ENCODE measurements at regions not wholly inside any gene's neighbourhood (a gene's known extent, or its start where the extent isn't known, plus 50 kb on each side); places are given as distances from the start of the nearest gene placed in this dataset.

DNA sequence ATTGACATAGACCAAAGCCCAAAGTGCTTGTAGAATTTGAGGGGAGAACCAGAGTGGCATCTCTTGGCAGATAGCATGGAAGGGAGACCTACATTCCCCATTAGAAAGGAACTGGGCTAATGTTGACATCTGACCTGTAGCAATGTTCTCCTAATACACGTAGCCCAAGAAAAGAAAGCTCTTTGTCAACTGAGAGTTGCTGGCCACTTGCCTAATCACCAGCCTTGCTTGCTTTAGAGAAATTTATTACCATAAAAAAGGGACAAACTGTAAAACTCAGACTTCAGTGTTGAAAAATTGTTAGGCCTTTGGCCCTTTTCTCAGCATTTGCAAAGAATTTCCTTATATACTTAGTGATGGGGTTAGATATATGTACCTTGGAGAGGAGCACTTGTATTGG is 777.5 kb downstream of the MAFB start:
- no peak overlapping the region for H2BK5ac ChIP-seq (ENCODE audit: low read length)
- no peak overlapping the region for H2BK12ac ChIP-seq (ENCODE audit: low read length)
- no peaks in the 10 kb centered on the region for H3K9me3 ChIP-seq (replicated peaks in 1 of 2; ENCODE audit: control insufficient read depth in 2 of 2, insufficient read depth in 1 of 2, low read depth in 1 of 2, low read length in 2 of 2)

GRCh38 chr20:39910536-39910935 is 778.5 kb downstream of the MAFB start:
- H2BK5ac ChIP-seq (ENCODE audit: low read length) = no peak overlapping the region

More for the DNA sequence above, 777.5 kb downstream of the MAFB start:
- H3K4me2 ChIP-seq (ENCODE audit: insufficient read depth, low read length, poor library complexity, severe bottlenecking) = no peak overlapping the region
- H2AFZ ChIP-seq (ENCODE audit: low read length) = no peak overlapping the region
- H3K4me3 ChIP-seq (ENCODE audit: low read length in 2 of 2) = no peak overlapping the region
- no peak overlapping the region for H2AK5ac ChIP-seq (ENCODE audit: low read depth, low read length)
- H4K8ac ChIP-seq (ENCODE audit: low read depth, low read length) = no peak overlapping the region
- WGBS, 2 donors (ENCODE audit: extremely low coverage in 2 of 2, insufficient read length in 2 of 2, insufficient replicate concordance in 1 of 2) = no CpG with 5 or more reads among the region's 1 CpG
- no peak overlapping the region for H2BK15ac ChIP-seq (ENCODE audit: low read length)
- H3K4me1 ChIP-seq (ENCODE audit: control insufficient read depth in 2 of 2, insufficient read depth in 1 of 2, low read depth in 1 of 2, low read length in 2 of 2) = no peaks in the 10 kb centered on the region
- no peaks in the 10 kb centered on the region for H3K36me3 ChIP-seq (replicated peaks in 1 of 2; ENCODE audit: control insufficient read depth in 2 of 2, insufficient read depth in 2 of 2, low read length in 2 of 2)
- no peak overlapping the region for H4K91ac ChIP-seq (ENCODE audit: low read depth, low read length, poor library complexity)
- no peak overlapping the region for H3K4ac ChIP-seq (ENCODE audit: low read length)
- no peaks in the 10 kb centered on the region for H3K27me3 ChIP-seq (ENCODE audit: control insufficient read depth in 3 of 3, insufficient read depth in 3 of 3, low read depth in 1 of 3, low read length in 3 of 3)
- no peak overlapping the region for H3K14ac ChIP-seq (ENCODE audit: low read length)
- H3K79me1 ChIP-seq (ENCODE audit: low read depth, low read length) = no peaks in the 10 kb centered on the region
- H3K23ac ChIP-seq (ENCODE audit: low read depth, low read length, poor library complexity) = no peak overlapping the region
- no peak overlapping the region for H2BK120ac ChIP-seq (ENCODE audit: low read depth, low read length)
- H3K9ac ChIP-seq (ENCODE audit: low read depth, low read length, poor library complexity) = no peak overlapping the region
- no peak for DNase-seq (ENCODE audit: low spot score)
- no peak overlapping the region for H3K18ac ChIP-seq (ENCODE audit: low read length)
- H3K27ac ChIP-seq (replicated peaks; ENCODE audit: low read length) = no peak overlapping the region

DNA sequence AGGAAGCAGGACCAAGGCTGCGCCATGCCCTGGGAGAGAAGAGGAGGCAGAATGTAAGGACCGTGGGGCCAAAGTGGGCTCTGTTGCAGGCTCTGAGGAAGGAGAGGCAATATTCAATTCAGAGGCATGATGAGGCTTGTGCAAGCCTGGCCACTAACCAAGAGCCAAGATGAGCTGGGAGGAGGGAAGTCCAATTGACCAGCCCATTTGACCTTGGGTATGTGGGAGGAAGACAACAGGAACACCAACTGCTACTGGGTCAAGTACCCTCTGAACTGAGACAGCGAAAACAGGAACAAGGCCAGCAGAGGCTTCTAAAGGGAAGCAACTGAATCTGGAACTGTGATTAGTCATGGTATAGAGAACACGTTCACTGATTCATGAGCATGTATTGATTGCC is 779.6 kb downstream of the MAFB start:
- no peak overlapping the region for H3K4me3 ChIP-seq (ENCODE audit: low read length in 2 of 2)
- no peaks in the 10 kb centered on the region for H3K27me3 ChIP-seq (ENCODE audit: control insufficient read depth in 3 of 3, insufficient read depth in 3 of 3, low read depth in 1 of 3, low read length in 3 of 3)
- no peak for DNase-seq (ENCODE audit: low spot score)
- no peak overlapping the region for H3K14ac ChIP-seq (ENCODE audit: low read length)
- no peak overlapping the region for H3K27ac ChIP-seq (replicated peaks; ENCODE audit: low read length)
- H4K91ac ChIP-seq (ENCODE audit: low read depth, low read length, poor library complexity) = no peak overlapping the region
- H2AFZ ChIP-seq (ENCODE audit: low read length) = no peak overlapping the region
- H3K79me1 ChIP-seq (ENCODE audit: low read depth, low read length) = no peaks in the 10 kb centered on the region
- no peak overlapping the region for H2BK12ac ChIP-seq (ENCODE audit: low read length)
- H3K18ac ChIP-seq (ENCODE audit: low read length) = no peak overlapping the region
- H3K4ac ChIP-seq (ENCODE audit: low read length) = no peak overlapping the region
- no peak overlapping the region for H3K23ac ChIP-seq (ENCODE audit: low read depth, low read length, poor library complexity)
- no peak overlapping the region for H2AK5ac ChIP-seq (ENCODE audit: low read depth, low read length)
- no peaks in the 10 kb centered on the region for H3K36me3 ChIP-seq (replicated peaks in 1 of 2; ENCODE audit: control insufficient read depth in 2 of 2, insufficient read depth in 2 of 2, low read length in 2 of 2)
- no peaks in the 10 kb centered on the region for H3K9me3 ChIP-seq (replicated peaks in 1 of 2; ENCODE audit: control insufficient read depth in 2 of 2, insufficient read depth in 1 of 2, low read depth in 1 of 2, low read length in 2 of 2)
- H3K4me2 ChIP-seq (ENCODE audit: insufficient read depth, low read length, poor library complexity, severe bottlenecking) = no peak overlapping the region
- H2BK5ac ChIP-seq (ENCODE audit: low read length) = no peak overlapping the region
- H2BK120ac ChIP-seq (ENCODE audit: low read depth, low read length) = no peak overlapping the region
- no CpG with 5 or more reads among the region's 4 CpGs for WGBS, 2 donors (ENCODE audit: extremely low coverage in 2 of 2, insufficient read length in 2 of 2, insufficient replicate concordance in 1 of 2)
- no peak overlapping the region for H4K8ac ChIP-seq (ENCODE audit: low read depth, low read length)
- H2BK15ac ChIP-seq (ENCODE audit: low read length) = no peak overlapping the region
- no peak overlapping the region for H3K9ac ChIP-seq (ENCODE audit: low read depth, low read length, poor library complexity)
- no peaks in the 10 kb centered on the region for H3K4me1 ChIP-seq (ENCODE audit: control insufficient read depth in 2 of 2, insufficient read depth in 1 of 2, low read depth in 1 of 2, low read length in 2 of 2)

More at GRCh38 chr20:39910536-39910935, 778.5 kb downstream of the MAFB start:
- no peak overlapping the region for H3K4me2 ChIP-seq (ENCODE audit: insufficient read depth, low read length, poor library complexity, severe bottlenecking)
- WGBS, 2 donors (ENCODE audit: extremely low coverage in 2 of 2, insufficient read length in 2 of 2, insufficient replicate concordance in 1 of 2) = no CpG with 5 or more reads among the region's 2 CpGs
- no peak overlapping the region for H3K9ac ChIP-seq (ENCODE audit: low read depth, low read length, poor library complexity)
- no peaks in the 10 kb centered on the region for H3K4me1 ChIP-seq (ENCODE audit: control insufficient read depth in 2 of 2, insufficient read depth in 1 of 2, low read depth in 1 of 2, low read length in 2 of 2)
- no peak overlapping the region for H2BK15ac ChIP-seq (ENCODE audit: low read length)
- no peaks in the 10 kb centered on the region for H3K36me3 ChIP-seq (replicated peaks in 1 of 2; ENCODE audit: control insufficient read depth in 2 of 2, insufficient read depth in 2 of 2, low read length in 2 of 2)
- no peak overlapping the region for H2AFZ ChIP-seq (ENCODE audit: low read length)
- no peak overlapping the region for H3K27ac ChIP-seq (replicated peaks; ENCODE audit: low read length)
- H4K8ac ChIP-seq (ENCODE audit: low read depth, low read length) = no peak overlapping the region
- H2BK12ac ChIP-seq (ENCODE audit: low read length) = no peak overlapping the region
- H3K4me3 ChIP-seq (ENCODE audit: low read length in 2 of 2) = no peak overlapping the region
- no peaks in the 10 kb centered on the region for H3K9me3 ChIP-seq (replicated peaks in 1 of 2; ENCODE audit: control insufficient read depth in 2 of 2, insufficient read depth in 1 of 2, low read depth in 1 of 2, low read length in 2 of 2)
- no peaks in the 10 kb centered on the region for H3K79me1 ChIP-seq (ENCODE audit: low read depth, low read length)
- no peak overlapping the region for H3K14ac ChIP-seq (ENCODE audit: low read length)
- no peak overlapping the region for H2AK5ac ChIP-seq (ENCODE audit: low read depth, low read length)
- no peak overlapping the region for H3K18ac ChIP-seq (ENCODE audit: low read length)
- H3K4ac ChIP-seq (ENCODE audit: low read length) = no peak overlapping the region
- no peak for DNase-seq (ENCODE audit: low spot score)
- no peak overlapping the region for H3K23ac ChIP-seq (ENCODE audit: low read depth, low read length, poor library complexity)
- H3K27me3 ChIP-seq (ENCODE audit: control insufficient read depth in 3 of 3, insufficient read depth in 3 of 3, low read depth in 1 of 3, low read length in 3 of 3) = no peaks in the 10 kb centered on the region
- no peak overlapping the region for H2BK120ac ChIP-seq (ENCODE audit: low read depth, low read length)
- H4K91ac ChIP-seq (ENCODE audit: low read depth, low read length, poor library complexity) = no peak overlapping the region

DNA sequence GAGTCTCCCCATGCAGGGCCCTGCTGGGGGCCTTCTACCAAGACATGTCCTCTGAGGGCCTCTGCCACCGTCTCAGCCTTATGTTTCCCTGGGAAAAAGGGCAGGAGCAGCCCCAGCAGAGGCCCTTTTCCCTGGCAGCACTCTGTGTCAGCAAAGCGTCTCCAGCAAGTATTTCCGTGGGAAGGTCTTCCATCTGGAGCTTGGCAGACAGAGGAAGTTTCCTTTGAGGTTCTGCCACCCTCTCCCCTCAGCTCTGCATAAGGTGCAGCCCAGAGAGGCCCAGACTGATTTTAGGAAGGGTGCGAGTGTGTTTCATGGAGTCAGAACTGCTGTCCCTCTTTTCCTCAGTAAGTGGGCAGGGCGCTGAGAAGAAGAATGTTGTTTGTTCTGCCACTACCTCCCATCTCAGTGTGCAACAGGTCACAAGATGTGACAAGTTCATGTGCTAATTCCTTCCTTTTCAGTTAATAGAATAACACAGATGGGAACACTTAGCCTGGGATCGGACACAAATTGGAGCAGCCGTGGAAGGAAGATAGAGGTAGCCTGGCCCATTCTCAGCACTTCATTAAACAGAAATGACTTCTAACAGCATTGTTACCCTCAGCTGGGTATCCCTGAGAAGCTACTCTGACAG is 784.4 kb downstream of the MAFB start:
- H3K27me3 ChIP-seq (ENCODE audit: control insufficient read depth in 3 of 3, insufficient read depth in 3 of 3, low read depth in 1 of 3, low read length in 3 of 3) = no peaks in the 10 kb centered on the region
- H3K18ac ChIP-seq (ENCODE audit: low read length) = no peak overlapping the region
- no peaks in the 10 kb centered on the region for H3K36me3 ChIP-seq (replicated peaks in 1 of 2; ENCODE audit: control insufficient read depth in 2 of 2, insufficient read depth in 2 of 2, low read length in 2 of 2)
- no peaks in the 10 kb centered on the region for H3K9me3 ChIP-seq (replicated peaks in 1 of 2; ENCODE audit: control insufficient read depth in 2 of 2, insufficient read depth in 1 of 2, low read depth in 1 of 2, low read length in 2 of 2)
- WGBS, 2 donors (ENCODE audit: extremely low coverage in 2 of 2, insufficient read length in 2 of 2, insufficient replicate concordance in 1 of 2) = no CpG with 5 or more reads among the region's 7 CpGs
- no peak overlapping the region for H2BK120ac ChIP-seq (ENCODE audit: low read depth, low read length)
- H3K23ac ChIP-seq (ENCODE audit: low read depth, low read length, poor library complexity) = no peak overlapping the region
- H4K91ac ChIP-seq (ENCODE audit: low read depth, low read length, poor library complexity) = no peak overlapping the region
- H3K27ac ChIP-seq (replicated peaks; ENCODE audit: low read length) = no peak overlapping the region
- no peak overlapping the region for H3K4me2 ChIP-seq (ENCODE audit: insufficient read depth, low read length, poor library complexity, severe bottlenecking)
- no peak overlapping the region for H3K4ac ChIP-seq (ENCODE audit: low read length)
- H3K79me1 ChIP-seq (ENCODE audit: low read depth, low read length) = no peaks in the 10 kb centered on the region
- no peak overlapping the region for H2AK5ac ChIP-seq (ENCODE audit: low read depth, low read length)
- no peak overlapping the region for H2BK12ac ChIP-seq (ENCODE audit: low read length)
- H4K8ac ChIP-seq (ENCODE audit: low read depth, low read length) = no peak overlapping the region
- no peak overlapping the region for H2BK5ac ChIP-seq (ENCODE audit: low read length)
- H2AFZ ChIP-seq (ENCODE audit: low read length) = no peak overlapping the region
- DNase-seq (ENCODE audit: low spot score) = no peak
- H3K9ac ChIP-seq (ENCODE audit: low read depth, low read length, poor library complexity) = no peak overlapping the region
- H2BK15ac ChIP-seq (ENCODE audit: low read length) = no peak overlapping the region
- H3K14ac ChIP-seq (ENCODE audit: low read length) = no peak overlapping the region
- no peaks in the 10 kb centered on the region for H3K4me1 ChIP-seq (ENCODE audit: control insufficient read depth in 2 of 2, insufficient read depth in 1 of 2, low read depth in 1 of 2, low read length in 2 of 2)
- no peak overlapping the region for H3K4me3 ChIP-seq (ENCODE audit: low read length in 2 of 2)

Measured in neuronal stem cell (in vitro differentiated cells).